ENCODE measurements at regions not wholly inside any gene's neighbourhood (a gene's known extent, or its start where the extent isn't known, plus 50 kb on each side); places are given as distances from the start of the nearest gene placed in this dataset.

DNA sequence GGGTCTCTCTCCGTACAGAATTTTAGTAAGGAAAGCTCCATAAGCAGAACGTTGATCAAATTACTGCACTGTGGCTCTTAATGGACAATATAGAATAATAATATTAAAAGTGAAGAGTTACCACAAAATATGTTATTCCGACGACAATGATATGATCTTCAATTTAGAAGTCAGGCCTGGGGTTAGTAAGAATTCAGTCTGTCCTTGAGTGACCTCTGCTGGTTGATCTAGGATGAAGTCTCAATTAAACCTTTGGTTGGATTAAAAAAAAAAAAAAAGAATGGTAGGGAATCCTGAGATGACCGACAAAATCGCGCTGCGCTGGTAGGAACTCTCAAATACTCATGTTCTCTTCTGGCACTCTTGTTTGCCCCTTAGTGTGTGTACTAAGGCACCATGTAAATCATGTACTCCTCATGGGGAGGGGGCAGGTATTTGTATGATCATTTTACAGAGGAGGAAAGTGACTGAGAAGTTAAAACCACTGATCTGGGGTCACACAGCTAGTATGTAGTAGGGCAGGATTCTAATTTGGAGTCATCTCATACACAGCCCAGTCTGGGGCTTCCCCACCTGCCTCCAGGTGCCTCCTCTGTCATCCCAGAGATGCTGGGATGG, 161.3 kb upstream of the NPVF start:
- H3K4me3 ChIP-seq (ENCODE audit: low read depth, low read length), result no peak overlapping the region
- DNase-seq (ENCODE audit: low read depth), result peak; percentile 54
- TF ChIP-seq, protein P1, sequence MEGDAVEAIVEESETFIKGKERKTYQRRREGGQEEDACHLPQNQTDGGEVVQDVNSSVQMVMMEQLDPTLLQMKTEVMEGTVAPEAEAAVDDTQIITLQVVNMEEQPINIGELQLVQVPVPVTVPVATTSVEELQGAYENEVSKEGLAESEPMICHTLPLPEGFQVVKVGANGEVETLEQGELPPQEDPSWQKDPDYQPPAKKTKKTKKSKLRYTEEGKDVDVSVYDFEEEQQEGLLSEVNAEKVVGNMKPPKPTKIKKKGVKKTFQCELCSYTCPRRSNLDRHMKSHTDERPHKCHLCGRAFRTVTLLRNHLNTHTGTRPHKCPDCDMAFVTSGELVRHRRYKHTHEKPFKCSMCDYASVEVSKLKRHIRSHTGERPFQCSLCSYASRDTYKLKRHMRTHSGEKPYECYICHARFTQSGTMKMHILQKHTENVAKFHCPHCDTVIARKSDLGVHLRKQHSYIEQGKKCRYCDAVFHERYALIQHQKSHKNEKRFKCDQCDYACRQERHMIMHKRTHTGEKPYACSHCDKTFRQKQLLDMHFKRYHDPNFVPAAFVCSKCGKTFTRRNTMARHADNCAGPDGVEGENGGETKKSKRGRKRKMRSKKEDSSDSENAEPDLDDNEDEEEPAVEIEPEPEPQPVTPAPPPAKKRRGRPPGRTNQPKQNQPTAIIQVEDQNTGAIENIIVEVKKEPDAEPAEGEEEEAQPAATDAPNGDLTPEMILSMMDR (IDR thresholded peaks at IDR 0.05; ENCODE audit: control insufficient read depth, extremely low read depth, insufficient read depth), result peak; percentile 58

- TF ChIP-seq, protein P1 (IDR thresholded peaks at IDR 0.05; ENCODE audit: control insufficient read depth, extremely low read depth, insufficient read depth), result peak; percentile 53
- no peak for DNase-seq (ENCODE audit: low read depth)
- H3K4me3 ChIP-seq (ENCODE audit: low read depth, low read length), result no peak overlapping the region
Measured at GRCh38 chr7:25391295-25391861, 163.1 kb upstream of the NPVF start.

- no peak overlapping the region for H3K4me3 ChIP-seq (ENCODE audit: low read depth, low read length)
- TF ChIP-seq, protein P1 (IDR thresholded peaks at IDR 0.05; ENCODE audit: control insufficient read depth, extremely low read depth, insufficient read depth), result no peak
- DNase-seq (ENCODE audit: low read depth), result no peak
Measured at GRCh38 chr7:25391961-25392587, 163.8 kb upstream of the NPVF start.

DNA sequence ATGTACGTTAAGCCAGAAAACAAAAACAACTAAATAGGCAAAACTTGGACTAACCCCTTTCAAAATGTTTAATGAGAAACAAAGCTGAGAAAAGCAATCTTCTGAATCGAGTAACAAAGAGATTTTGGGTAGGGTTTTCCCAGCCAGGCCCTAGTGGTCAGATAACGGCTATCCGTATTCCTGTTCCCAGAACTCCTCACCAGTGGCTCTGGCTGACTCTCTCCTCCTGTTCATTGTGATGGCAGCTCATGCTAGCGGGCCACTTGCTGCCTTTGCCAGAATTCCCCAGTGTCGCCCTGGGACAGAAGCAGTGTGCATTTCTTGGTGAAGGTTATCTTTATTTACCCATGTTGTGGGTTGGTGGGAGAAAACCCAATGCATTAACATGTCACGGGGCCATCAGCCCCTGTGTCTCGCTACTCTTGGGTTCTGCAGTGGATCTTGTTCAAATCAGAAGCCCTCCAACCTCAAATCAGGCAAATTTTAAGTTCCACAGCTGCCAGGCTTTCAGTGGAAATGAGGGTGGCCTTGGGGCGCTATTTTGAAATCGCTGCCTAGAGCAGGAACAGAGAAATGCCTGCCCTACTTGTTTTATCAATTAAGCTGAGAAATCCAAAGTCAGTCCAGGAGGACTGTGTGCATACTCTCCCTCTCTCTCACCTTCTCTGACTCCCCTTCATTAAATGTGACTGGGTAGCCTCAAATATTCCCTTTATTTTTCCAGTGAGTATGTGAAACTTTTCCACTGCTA, 164.5 kb upstream of the NPVF start:
- no peak for DNase-seq (ENCODE audit: low read depth)
- TF ChIP-seq, protein P1 (IDR thresholded peaks at IDR 0.05; ENCODE audit: control insufficient read depth, extremely low read depth, insufficient read depth), result no peak
- H3K4me3 ChIP-seq (ENCODE audit: low read depth, low read length), result no peak overlapping the region

- H3K4me3 ChIP-seq (ENCODE audit: low read depth, low read length), result no peak overlapping the region
- DNase-seq (ENCODE audit: low read depth), result no peak
- TF ChIP-seq, protein P1 (IDR thresholded peaks at IDR 0.05; ENCODE audit: control insufficient read depth, extremely low read depth, insufficient read depth), result no peak
Measured at GRCh38 chr7:25395976-25396375, 167.7 kb upstream of the NPVF start.

- no peak overlapping the region for H3K4me3 ChIP-seq (ENCODE audit: low read depth, low read length)
- DNase-seq (ENCODE audit: low read depth), result no peak
- TF ChIP-seq, protein P1 (IDR thresholded peaks at IDR 0.05; ENCODE audit: control insufficient read depth, extremely low read depth, insufficient read depth), result no peak
Measured at GRCh38 chr7:25396668-25397067, 168.4 kb upstream of the NPVF start.

Measured in LNCaP clone FGC (cell line).